GM18498 (cell line): ENCODE measurements at regions not wholly inside any gene's neighbourhood (a gene's known extent, or its start where the extent isn't known, plus 50 kb on each side); places are given as distances from the start of the nearest gene placed in this dataset.

ENCODE experiments used
- ATAC-seq: cut with Tn5 transposase; IDR thresholded peaks from one replicate; pipeline ENCODE4 v1.9.1; 2021; ENCODE audit warnings: mild to moderate bottlenecking, moderate library complexity; ENCODE audit not compliant: unreplicated experiment

- no peak for ATAC-seq
Measured at GRCh38 chr10:129104266-129105045, 362.6 kb upstream of the MGMT start.

- ATAC-seq: no peak
Measured at GRCh38 chr10:129105266-129105665, 361.8 kb upstream of the MGMT start.

DNA sequence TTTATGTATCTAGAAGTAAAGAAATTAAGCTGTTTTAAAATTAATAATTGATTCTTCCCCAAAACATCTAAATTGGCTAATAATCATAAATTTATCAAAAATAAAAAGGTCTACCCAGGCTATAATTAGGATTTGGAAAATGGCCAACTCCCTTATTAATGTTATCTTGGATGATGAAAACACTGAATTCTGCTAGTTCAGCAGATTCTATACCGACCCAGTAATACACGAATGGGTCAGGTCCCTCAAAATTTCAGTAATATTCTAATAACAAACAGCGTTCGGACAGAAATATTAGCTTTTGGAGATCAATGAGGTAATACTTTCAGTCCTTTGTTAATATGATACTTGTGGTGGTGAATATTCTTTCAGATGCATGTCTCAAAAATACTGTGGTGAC is 360.7 kb upstream of the MGMT start:
- ATAC-seq: no peak

DNA sequence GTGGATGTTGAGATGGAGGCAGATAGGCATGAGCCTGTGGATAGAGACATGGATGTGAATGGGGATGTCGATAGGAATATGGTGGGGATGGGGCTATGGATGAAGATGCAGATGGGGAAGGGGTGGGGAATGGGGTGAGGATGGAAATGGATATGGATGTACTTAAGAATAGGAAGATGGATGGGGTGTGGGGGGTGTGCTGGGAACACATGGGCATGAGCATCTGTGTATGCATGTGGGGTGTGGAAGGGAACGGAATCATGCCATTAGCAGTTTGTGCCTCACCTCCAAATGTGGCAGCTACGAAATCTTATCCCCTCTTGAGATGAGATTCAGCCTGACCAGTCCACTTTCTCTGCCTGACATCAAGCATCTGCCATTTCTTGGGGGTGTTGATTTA is 359.5 kb upstream of the MGMT start:
- no peak for ATAC-seq

DNA sequence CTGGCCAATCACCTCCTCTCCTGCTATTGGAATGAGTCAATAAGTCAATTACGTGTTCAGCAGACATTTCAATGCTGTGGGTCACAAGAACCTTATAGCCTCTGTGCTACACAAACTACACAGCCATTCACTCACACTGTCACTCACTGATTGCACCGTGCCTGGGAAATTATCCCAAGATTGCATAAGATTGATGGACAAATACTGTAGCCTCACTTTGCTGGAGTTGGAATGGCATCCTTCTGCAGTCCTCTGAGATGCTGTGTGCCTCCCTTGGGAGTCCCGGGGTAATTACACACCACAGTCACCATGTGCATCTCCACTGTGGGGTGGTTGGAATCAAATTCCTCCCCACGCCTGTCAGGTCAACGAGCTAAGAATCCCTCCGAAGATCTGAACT is 358.7 kb upstream of the MGMT start:
- no peak for ATAC-seq

GRCh38 chr10:129108994-129109393 is 358.0 kb upstream of the MGMT start:
- ATAC-seq: no peak

DNA sequence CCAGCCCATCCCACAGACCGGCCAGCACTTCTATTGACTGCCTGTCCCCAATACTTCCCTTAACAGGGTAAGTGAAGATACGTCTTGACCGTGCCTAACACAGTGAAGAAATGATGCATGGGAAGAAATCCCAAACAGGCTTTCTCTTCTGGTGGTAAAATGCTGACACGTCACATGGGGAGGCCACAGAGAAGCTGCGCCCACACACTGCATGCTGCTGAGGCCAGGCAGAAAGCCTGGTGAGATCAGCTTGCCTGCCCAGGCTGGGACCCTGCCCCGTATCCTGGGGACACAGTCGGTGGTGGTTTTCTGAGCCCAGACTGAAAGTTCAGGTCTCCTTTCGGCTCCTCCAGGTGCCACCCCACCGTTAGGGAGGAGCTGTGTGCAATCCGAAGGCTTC is 356.3 kb upstream of the MGMT start:
- ATAC-seq: no peak

GRCh38 chr10:129111922-129112321 is 355.1 kb upstream of the MGMT start:
- ATAC-seq: no peak

DNA sequence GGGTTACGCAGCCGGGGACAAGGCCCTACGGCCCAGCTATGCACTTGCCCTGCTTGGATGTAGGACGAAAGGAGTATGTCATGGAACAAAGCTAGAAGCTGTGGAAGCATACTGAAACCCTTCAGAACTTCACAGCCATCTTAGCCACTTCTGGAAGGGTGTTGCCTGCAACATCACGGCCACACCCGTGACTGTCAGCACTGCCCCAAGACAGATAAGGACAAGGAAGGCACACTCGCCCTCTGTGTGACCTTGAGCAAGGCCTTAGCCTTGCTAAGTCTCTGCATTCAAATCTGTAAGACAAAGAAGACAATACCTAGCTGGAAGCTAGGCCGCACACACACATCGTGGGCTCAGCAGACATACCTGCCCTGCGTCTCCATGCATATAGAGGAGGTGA is 352.5 kb upstream of the MGMT start:
- no peak for ATAC-seq

GRCh38 chr10:129116371-129116770 is 350.7 kb upstream of the MGMT start:
- ATAC-seq: no peak

DNA sequence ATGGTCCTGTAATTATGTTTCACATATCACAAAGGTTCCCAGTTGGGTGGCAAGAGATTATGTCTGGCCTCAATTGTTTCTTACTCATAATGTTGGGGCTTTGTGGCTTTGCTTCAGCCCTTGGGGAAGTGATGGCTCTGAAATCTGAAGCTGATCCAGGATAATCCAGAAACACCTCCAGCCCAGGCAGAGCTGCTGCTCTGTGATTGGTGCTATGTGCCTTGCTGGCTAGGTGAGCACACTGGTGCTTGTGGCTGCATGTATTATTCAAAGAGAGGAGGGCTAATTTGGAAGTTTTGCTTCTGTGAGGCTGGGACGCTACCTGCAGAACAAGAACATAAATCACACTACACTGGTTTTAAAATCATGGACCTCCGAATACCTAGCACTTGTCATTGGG is 346.6 kb upstream of the MGMT start:
- ATAC-seq: no peak

- ATAC-seq: no peak
Measured at GRCh38 chr10:129122846-129123245, 344.2 kb upstream of the MGMT start.

DNA sequence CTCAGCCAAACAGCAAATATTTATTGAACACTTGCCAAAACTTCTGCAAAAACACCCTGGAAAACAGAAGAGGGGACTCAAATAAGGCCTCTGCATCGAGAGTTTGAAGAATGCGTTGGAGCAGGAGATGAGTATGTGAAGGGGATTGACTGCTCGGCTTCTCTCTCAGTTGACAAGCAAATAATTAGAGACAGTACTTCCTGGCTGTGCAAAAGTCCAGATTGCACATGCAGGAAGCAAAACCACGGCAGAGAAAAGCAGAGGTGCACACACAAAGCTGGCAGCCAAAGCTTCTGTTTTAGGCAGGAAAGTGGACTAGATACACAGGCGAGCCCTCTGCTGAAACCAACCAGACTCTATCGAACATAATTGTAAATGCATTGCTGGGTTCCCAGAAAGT is 343.6 kb upstream of the MGMT start:
- ATAC-seq: no peak

DNA sequence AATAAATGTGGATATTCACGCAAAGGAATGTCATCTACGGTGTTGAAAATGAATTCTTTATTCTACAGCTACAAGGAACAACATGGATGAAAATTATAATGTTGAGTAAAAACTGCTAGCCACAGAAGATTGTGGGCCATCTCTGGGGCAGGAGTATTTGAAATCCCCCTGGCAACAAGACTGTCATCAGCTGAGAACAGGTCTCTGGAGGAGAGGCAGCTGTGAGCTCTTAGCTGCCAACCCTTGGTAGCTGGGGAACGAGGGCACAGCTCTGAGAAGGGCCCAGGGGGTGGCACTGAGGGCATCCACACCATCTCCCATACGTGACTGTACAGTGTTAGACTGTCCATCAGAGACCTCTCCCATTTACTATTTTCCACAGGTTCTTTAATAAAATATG is 340.1 kb upstream of the MGMT start:
- ATAC-seq: no peak

DNA sequence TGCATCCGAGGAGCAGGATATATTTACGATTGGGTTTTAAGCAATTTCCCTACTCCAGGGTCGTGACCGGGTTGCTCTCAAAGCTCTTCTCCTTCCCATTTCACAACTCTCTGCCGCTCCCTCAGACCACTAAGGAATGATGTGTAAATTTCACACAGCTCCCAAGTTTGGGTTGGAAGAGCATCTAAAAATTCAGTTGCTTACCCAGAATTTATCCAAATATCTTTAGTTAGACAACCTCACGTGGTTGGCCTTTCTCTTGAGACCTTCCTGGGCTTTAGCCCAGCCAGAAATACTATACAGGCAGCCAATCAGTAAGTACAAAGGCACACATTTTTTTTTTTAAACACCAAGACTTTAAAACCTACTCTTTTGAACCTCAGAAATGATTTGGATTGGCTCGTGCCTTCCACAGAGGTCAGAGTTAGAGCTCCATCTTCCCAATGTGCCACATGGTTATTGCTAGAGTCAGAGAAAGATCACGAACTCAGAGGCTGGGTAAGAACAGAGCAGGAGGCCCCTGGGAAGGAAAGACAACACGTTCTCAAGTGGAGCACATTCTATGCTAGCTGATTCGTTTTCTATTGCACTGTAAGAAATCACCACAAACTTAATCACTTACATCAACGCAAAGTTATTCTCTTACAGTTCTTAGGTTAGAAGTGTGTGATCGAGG is 335.4 kb upstream of the MGMT start:
- ATAC-seq: no peak

DNA sequence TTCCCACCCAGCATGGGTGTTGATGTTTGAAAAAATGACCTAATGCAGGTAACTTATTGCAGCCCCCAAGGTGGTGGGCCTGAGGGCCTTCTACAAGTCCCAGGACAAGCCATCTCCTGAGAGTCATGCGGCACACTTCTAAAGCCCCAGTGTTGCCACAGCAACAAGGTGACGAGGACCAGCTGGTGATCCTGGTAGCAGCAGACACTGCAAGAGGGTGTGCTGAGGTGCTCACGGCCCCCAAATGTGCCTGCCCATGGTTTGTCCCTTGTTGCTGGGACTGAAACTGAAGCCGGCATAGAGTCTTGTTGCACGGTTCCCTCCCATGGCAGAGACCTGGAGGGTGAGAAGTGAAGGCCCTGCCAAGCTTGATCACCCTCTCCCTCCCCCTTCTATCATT is 333.2 kb upstream of the MGMT start:
- ATAC-seq: no peak

GRCh38 chr10:129134371-129134770 is 332.7 kb upstream of the MGMT start:
- no peak for ATAC-seq

- ATAC-seq: no peak
Measured at GRCh38 chr10:129135624-129136023, 331.4 kb upstream of the MGMT start.

- ATAC-seq: no peak
Measured at GRCh38 chr10:129136074-129136473, 331.0 kb upstream of the MGMT start.

GRCh38 chr10:129136951-129137350 is 330.1 kb upstream of the MGMT start:
- no peak for ATAC-seq

- ATAC-seq: no peak
Measured at GRCh38 chr10:129140921-129141885, 325.8 kb upstream of the MGMT start.

DNA sequence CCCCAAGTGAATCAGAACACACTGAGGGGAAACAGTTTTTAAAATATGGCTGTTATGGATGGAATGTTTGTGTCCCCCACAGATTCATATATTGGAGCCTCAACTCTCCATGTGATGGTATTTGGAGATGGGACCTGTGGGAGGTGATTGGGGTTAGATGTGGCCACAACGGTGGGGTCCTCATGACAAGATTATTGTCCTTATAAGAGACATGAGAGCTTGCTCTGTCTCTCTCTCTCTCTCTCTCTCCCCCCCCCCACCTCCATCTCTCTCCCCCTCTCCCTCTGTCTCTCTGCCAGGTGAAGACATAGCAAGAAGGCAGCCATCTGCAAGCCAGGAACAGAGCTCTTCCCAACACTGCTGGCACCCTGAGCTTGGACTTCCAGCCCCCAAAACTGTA is 315.8 kb upstream of the MGMT start:
- no peak for ATAC-seq
